WTC11 (cell line): ENCODE measurements at regions not wholly inside any gene's neighbourhood (a gene's known extent, or its start where the extent isn't known, plus 50 kb on each side); places are given as distances from the start of the nearest gene placed in this dataset.

Source experiments
- JUN ChIP-seq: sonication (generic); formaldehyde crosslinking; IDR thresholded peaks from 2 replicates; pipeline ENCODE4 v1.8.0; 2023; ENCODE audit warnings: mild to moderate bottlenecking, missing genetic modification reagents
- SP1 ChIP-seq: sonication (generic); formaldehyde crosslinking; conservative IDR thresholded peaks from 2 replicates; pipeline ENCODE4 v1.8.1; 2022; ENCODE audit warnings: missing genetic modification reagents
- TF ChIP-seq, protein P1 (sequence below): fragments of 200-600 bp; IDR thresholded peaks from 2 replicates; pipeline ENCODE4 v1.8.0; 2022; ENCODE audit warnings: antibody characterized with exemption

- TF ChIP-seq, protein P1, sequence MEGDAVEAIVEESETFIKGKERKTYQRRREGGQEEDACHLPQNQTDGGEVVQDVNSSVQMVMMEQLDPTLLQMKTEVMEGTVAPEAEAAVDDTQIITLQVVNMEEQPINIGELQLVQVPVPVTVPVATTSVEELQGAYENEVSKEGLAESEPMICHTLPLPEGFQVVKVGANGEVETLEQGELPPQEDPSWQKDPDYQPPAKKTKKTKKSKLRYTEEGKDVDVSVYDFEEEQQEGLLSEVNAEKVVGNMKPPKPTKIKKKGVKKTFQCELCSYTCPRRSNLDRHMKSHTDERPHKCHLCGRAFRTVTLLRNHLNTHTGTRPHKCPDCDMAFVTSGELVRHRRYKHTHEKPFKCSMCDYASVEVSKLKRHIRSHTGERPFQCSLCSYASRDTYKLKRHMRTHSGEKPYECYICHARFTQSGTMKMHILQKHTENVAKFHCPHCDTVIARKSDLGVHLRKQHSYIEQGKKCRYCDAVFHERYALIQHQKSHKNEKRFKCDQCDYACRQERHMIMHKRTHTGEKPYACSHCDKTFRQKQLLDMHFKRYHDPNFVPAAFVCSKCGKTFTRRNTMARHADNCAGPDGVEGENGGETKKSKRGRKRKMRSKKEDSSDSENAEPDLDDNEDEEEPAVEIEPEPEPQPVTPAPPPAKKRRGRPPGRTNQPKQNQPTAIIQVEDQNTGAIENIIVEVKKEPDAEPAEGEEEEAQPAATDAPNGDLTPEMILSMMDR, result no peak
- no peak for TF ChIP-seq JUN (CRISPR knock-in tag)
- no peak for TF ChIP-seq SP1 (CRISPR knock-in tag)
Measured at GRCh38 chr3:51605938-51606337, 65.1 kb upstream of the TEX264 start.
